HG03558 (cell line): ENCODE measurements at regions not wholly inside any gene's neighbourhood (a gene's known extent, or its start where the extent isn't known, plus 50 kb on each side); places are given as distances from the start of the nearest gene placed in this dataset.

Experiments
- ATAC-seq: cut with Tn5 transposase; IDR thresholded peaks from one replicate; pipeline ENCODE4 v1.9.1; 2021; ENCODE audit warnings: moderate number of reproducible peaks; ENCODE audit not compliant: unreplicated experiment; ENCODE audit errors: extremely low read depth

- no peak for ATAC-seq
These were observed 339.1 kb downstream of the BTBD3 start for GRCh38 chr20:12256806-12257205.

GRCh38 chr20:12262747-12263146, 345.1 kb downstream of the BTBD3 start:
- ATAC-seq, result no peak

GRCh38 chr20:12264711-12265110, 347.0 kb downstream of the BTBD3 start:
- no peak for ATAC-seq

GRCh38 chr20:12265662-12266061, 348.0 kb downstream of the BTBD3 start:
- no peak for ATAC-seq

- no peak for ATAC-seq
These were observed 351.9 kb downstream of the BTBD3 start for GRCh38 chr20:12269579-12269978.

GRCh38 chr20:12270863-12271262, 353.2 kb downstream of the BTBD3 start:
- no peak for ATAC-seq

- ATAC-seq, result no peak
These were observed 358.4 kb downstream of the BTBD3 start for GRCh38 chr20:12276011-12276673.

- no peak for ATAC-seq
These were observed 369.9 kb downstream of the BTBD3 start for GRCh38 chr20:12287575-12287974.

GRCh38 chr20:12289465-12289864, 371.8 kb downstream of the BTBD3 start:
- no peak for ATAC-seq

GRCh38 chr20:12291386-12291785, 373.7 kb downstream of the BTBD3 start:
- ATAC-seq, result no peak

- ATAC-seq, result no peak
These were observed 376.2 kb downstream of the BTBD3 start for GRCh38 chr20:12293900-12294299.

- no peak for ATAC-seq
These were observed 377.0 kb downstream of the BTBD3 start for GRCh38 chr20:12294678-12295077.

GRCh38 chr20:12305188-12305950, 387.7 kb downstream of the BTBD3 start:
- no peak for ATAC-seq

GRCh38 chr20:12306107-12306506, 388.4 kb downstream of the BTBD3 start:
- no peak for ATAC-seq

GRCh38 chr20:12311094-12311865, 393.6 kb downstream of the BTBD3 start:
- no peak for ATAC-seq

GRCh38 chr20:12315652-12316051, 398.0 kb downstream of the BTBD3 start:
- no peak for ATAC-seq

GRCh38 chr20:12316794-12317193, 399.1 kb downstream of the BTBD3 start:
- no peak for ATAC-seq

- ATAC-seq, result no peak
These were observed 399.7 kb downstream of the BTBD3 start for GRCh38 chr20:12317433-12317832.

- no peak for ATAC-seq
These were observed 400.4 kb downstream of the BTBD3 start for GRCh38 chr20:12318043-12318442.

- no peak for ATAC-seq
These were observed 404.0 kb downstream of the BTBD3 start for GRCh38 chr20:12321736-12322135.

- ATAC-seq, result no peak
These were observed 409.5 kb downstream of the BTBD3 start for GRCh38 chr20:12327205-12327604.
